ENCODE measurements at regions not wholly inside any gene's neighbourhood (a gene's known extent, or its start where the extent isn't known, plus 50 kb on each side); places are given as distances from the start of the nearest gene placed in this dataset.

DNA sequence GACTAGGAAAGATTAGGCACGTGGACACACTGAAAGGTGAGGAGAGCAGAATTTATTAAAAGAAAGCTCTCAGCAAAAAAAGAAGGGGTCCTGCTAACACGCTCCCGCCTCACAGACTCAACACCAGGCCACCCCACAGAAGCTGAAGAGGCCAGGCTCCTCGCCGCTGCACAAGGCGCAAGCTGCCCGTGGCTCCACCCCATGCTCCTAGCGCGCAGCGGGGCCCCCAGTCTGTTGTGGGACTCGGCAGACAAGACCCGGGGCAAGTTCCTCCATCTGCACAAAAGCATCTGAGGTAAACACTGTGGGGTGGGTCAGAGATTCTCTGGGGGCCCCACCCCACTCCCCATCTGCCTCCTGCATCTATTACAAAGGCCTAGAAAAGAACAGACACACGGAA is 1462.4 kb downstream of the EFNB2 start:
- no peak for DNase-seq

DNA sequence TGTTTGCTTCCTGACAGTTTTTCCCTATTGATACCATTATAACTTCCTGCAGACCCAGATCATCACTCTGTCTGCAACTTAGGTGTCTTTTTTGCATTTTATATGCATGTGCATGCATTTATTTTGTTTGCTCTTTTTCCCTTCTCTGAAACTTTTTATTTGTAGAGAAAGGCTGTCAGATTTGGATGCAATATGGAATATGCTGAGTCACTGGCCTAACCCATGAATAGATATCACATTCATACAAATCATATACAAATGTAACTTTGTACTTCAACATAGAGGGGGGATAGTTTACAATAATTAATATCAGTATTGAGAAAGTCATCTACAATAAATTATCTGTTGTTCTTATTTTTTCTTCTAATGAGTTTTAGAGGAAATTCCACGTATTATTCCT is 1465.0 kb downstream of the EFNB2 start:
- DNase-seq: peak; percentile 9 to 56

DNA sequence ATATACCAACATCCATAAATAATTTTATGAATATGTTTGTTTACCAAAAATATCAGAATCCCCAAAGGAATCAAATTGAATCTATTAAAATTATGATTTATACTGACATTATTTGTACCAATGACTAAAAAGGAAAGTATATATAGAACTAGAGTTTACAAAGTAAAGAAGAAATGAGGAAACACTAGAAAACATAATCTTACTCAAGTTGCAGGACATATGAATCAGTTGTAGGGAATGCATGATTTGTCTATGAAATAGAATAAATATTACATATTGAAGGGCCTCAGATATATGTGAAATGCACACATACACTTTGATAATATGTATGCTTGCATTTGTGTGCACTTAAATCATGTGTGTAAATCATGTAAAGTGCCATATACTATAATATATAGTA is 1466.4 kb downstream of the EFNB2 start:
- no peak for DNase-seq

DNA sequence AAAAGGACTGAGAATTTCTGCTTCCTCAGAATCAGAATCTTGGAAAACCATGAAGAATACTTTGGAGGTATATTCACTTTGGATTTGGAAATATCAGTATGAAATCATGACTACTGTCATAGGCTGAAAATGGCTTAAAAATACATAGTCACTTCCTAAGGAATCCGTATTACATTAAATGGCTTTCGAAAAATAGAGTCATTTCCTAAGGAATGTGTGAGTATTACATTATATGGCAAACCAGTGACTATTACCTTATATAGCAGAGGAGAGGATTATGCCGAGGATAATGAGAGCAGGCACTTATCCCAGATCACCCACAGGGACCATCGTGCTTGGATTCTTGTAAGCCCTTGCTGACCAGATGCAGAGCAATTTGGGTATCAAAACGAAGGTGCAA is 1471.8 kb downstream of the EFNB2 start:
- DNase-seq: no peak

DNA sequence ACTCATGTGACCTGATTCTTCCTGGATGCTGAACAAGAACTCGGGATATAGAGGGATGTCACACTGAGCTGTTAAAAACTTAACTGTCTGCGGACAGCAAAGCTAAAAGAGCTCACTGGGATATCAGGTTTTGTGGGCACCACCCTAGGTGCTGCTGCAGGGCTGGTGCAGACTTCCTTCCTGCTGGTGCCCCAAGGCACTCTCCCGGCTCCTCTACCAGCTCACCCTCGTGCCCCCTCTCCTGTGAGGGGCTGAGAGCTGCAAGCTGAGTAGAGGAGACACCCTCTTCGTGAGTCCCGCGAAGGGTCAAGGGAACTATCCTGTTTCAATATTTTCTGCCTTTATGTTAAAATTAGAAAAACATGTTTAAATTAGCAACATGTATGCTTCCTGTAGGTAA is 1475.7 kb downstream of the EFNB2 start:
- DNase-seq: no peak

DNA sequence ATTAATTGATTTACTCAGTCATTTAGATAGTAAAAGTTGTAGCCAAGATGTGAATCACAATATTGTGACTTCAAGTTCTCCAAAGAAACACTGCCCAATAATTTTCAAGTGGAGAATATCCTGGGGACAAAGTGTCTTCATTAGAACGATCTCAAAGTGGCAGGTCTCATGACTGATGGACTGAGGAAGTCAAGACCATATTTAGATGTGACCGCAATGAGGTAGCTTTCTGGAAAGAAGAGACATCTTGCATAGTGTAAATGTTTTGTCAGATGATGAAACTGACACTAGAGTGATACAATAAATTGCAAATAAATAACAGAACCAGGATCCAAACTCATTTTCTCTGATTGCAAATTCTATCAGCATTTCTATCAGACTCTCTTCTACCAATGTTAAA is 1476.9 kb downstream of the EFNB2 start:
- DNase-seq: no peak

DNA sequence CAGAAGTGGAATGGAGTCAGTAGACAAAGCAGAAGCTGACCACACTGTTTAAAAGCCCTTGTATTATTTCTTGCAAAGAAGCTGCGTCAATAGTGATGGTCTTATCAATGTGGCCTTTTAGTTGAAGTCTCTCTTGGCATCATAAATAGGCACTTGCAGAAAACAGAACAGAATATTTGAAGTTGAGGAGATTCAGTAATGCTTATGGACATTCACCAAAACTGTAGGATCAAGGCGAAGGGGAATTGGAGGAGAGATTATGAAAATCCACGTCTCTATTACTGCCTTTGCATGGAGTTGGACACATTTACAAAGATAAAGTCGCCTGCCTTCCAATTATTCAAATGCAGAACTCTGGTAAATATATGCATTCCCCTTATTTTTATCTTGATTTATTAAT is 1482.8 kb downstream of the EFNB2 start:
- no peak for DNase-seq

DNA sequence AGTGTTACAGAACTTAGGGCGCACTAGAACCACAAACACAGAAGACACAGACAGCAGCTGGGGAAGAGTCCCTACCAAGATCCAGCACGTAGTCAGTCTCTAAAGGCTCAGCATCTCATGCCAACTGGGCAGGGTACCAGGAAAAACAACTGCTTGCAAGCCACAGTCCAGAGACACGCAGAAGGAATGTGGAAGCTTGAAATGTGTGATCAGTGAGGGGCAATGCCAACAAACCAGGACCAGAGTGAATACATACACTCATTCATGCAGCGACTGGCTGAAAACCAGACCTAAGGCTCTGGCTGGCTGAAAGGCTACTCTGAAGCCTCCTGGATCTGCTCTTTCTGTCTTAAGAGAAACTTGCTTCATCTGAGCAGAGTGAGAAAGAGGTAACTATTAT is 1484.8 kb downstream of the EFNB2 start:
- no peak for DNase-seq

DNA sequence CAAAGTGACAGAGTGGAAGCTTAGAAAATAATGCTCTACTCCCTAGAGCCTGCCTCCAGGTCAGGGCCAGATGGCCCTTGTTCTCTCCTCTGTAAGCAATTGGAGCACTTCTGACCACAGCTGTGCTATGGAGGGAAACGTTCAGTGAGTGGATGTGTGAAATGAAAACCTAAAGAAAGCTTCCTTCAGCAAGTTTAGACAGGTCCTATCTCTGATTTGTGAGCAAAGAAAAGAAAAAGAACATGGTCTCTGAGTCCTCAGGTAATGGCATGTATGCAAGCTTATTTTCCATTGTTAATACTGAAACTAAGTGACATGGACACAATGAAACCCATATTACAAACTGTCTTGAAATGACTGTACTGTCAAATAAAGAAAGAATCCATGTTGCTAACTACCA is 1486.8 kb downstream of the EFNB2 start:
- no peak for DNase-seq

DNA sequence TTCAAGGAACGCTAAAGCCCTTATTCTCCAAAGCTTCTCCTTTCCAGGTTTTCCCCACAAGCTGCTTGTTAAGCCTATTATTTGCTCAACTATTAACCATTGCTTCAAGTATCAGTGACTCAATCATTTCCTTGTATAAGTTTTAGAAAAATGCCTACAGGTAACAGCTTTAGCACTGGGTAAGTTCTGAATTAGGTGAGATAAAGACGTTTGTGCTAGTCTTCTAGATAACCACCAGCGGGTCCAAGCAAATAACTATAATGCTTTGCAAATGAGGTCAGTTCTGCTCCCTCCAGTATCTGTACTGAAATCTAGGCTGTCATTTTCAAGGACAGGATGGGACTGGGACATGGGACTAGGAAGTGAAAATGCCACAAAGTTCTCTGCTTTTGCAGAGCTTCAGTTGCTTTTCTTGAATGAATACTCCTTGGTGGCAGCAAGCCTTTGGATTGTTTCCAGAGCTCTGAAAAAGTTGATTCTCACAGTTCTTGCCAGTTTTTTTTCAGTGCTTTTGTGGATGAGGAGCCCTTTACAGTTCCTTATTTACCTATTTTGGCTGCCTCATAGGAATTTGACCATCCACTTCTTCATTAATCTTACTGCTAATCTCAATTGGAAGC is 1487.7 kb downstream of the EFNB2 start:
- DNase-seq: no peak

DNA sequence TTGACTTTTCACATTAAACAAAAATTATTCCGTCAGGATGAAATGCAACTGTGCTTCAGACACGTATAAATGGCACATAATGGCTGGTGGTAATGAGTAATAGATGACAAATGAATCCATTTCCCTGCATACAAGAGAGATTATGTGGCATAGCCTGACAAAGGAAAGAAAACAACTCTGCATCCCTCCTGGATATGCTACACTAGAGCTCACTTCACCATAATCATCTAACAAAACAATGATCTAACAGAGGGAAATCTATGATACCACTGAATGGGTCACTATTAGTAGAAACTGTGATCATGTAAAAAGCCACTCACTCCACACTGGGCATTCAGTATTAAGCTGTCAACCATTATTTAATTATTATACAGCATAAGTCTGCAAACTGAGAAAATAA is 1498.4 kb downstream of the EFNB2 start:
- no peak for DNase-seq

DNA sequence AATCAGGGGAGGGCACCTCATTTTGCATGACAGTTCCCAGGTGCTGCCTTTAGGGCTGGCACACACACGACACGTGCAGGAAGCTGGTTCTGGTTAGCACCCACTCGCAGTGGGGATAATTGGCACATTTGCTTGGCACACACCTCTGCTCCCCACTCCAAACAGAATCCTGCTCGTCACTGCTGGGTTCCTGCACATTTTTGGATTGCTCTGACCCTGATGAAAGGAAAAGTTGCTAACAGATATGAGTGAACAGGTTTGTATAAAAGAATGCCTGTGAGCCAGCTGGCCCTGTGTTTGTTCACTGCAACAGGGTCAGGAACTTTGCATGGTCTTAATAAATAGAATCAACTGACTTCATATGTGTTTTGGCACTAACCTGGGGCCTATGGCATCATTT is 1500.4 kb downstream of the EFNB2 start:
- peak; percentile 96 to 97 for DNase-seq

DNA sequence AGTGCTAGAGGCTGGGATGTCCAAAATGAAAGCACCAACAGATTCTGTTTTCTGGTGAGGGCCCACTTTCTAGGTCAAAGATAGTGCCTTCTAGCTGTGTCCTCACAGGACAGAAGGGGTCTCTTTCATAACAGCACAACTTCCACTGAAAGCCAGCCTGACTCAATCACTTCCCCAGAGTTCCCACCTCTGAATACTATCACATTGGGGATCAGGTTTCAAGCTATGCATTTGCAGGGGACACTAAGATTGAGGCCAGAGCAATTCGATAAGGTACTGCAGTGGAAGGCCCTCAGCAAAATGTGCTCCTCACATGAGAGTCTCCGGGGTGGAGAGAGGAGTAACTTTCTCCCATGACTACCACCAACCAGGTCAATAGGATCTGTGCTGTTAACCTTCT is 1501.5 kb downstream of the EFNB2 start:
- peak in 1 of 2 experiments; percentile 51 for DNase-seq

DNA sequence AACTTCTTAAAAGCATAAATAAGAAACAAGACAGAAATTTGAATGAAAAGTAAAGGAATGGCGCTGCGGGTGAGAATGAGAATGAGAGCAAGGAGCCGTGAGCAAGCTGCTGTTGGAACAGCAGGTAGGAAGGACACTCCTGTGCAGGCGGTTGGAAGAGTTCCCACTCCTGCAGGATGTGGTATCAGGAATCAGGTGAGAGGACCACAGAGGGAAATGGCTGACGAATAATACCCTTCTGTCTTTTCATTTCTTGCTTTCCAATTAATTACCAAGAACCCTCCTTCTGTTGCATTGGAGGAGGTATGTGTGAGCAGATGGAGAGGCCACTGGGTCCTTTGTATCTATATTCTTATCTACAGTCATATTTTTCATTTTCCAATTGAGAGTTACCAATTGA is 1504.2 kb downstream of the EFNB2 start:
- DNase-seq: no peak

DNA sequence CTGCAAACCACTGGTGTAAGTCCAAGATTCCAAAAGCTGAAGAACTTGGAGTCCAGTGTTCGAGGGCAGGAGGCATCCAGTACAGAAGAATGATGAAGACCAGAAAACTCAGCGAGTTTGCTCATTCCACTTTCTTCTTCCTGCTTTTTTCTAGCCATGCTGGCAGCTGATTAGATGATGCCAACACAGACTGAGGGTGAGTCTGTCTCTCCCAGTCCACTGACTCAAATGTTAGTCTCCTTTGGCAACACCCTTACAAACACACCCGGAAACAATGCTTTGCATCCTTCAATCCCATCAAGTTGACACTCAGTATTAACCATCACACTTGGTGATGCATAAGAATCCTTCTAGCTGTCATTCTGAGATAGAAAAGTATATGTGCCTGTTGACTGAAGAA is 1504.6 kb downstream of the EFNB2 start:
- DNase-seq: no peak

DNA sequence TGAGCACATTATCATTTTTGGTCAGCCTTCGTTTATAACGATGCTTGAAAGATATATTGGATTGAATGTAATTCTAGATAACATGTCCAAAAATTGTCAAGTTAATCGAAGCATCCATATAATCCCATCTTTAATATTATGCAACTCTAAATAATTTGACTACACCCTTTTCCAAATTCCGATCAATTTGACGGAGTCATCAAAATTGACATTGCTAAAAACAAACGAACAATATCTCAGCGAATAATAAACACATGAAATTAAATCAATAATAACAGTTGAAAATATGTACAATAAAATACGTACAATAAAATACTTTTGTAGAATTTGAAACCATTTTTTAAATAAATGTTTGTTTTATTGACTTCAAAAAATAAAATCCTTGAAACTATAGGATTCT is 1516.4 kb downstream of the EFNB2 start:
- DNase-seq: no peak

DNA sequence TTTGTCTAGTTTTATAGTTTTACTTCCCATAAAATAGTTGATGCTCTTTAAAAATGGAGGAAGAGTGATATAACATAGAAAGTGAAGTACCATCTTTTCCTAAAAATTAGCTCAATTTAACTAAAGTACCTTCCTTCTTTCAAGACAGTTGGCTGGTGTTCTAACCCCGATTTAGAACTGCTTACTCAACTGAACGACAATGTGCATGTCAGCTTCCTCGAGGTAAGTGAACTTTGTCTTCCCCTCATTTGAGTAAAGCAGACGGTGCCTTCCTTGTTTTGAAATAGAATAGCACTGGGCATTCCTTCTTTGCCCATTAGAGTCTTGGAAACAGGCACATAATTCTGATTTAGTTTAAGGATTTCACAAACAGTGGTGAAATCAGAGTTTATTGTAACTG is 1519.2 kb downstream of the EFNB2 start:
- no peak for DNase-seq

DNA sequence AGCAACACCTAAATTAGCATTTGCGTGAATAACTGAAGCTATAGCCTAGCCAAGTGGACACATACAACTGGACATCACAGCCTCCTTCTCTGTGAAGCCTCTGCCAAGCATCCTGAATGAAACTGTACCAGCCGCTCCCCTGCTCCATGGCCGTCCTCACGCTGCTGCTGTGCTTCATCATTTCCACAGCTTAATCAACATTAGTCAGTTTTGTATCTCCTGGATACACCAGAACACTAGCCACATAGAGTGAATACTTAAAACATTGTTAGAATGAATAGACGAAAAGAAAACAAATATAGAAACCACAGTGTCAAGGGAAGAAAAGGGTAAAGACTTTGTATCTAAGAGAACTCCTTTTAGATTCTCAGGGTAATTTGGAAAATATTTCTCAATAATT is 1526.9 kb downstream of the EFNB2 start:
- no peak for DNase-seq

DNA sequence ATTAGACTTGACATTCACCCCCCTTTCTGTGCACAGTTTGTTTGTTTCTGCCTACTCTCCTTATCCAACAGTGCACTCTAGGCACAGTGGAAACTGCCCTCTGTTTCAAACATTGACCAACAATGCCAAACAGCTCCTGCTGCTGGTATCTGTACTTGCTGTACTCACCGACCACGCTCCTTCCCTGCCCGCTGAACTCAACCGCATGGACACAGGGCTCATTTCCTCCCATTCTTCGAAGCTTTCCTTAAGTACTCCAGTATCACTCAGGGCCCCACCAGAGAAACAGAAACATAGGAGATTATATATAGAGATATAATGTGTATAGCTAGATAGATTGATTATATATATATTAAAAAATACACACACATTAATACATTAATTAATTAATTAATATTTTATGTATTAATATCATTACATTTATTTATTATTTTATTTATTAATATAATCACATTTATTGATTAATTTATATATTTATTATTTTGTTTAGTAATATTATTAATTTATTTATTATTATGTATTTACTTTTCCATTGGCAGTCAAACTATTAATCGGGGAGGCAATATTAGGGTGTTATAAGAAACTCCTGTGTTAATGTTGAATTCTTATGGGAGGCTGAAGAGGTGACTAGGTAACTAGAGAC is 1528.2 kb downstream of the EFNB2 start:
- no peak for DNase-seq

DNA sequence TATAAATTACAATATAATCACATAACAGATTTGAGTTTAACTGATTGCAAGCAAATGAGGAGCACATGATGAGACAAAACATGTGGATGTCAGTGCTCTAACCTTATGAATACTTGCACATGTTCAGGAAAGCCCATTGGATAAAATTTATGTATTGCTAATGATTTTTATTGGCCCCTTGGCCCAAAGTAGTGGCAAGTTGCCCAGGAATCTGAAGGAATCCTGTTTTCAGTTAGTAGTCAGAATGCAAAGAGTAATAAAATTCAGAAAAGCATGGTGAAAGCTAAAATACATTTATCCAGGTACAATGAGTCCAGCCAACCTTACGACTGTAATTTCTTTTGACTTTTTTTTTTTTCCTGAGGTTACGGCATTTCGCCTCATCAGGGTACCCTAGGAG is 1539.4 kb downstream of the EFNB2 start:
- DNase-seq: no peak

DNA sequence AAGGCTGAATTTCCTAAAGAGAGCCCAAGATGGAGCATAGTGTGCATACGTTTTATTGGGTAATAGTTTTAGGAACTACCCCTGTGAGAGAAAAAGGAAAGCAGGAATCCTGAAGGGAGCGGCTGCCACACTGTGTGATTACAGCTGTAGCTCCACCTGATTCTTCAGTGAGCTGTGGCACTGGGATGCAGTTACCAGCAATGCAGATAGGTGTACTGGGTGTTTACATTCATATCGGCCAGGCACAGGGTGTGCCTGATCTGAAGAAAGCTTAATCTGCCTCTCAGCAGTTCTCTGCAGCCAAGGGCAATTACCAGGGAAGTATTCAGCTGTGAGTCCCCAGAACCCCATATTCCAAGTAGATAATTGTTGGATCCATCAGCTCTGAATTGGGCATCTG is 1541.8 kb downstream of the EFNB2 start:
- DNase-seq: no peak

DNA sequence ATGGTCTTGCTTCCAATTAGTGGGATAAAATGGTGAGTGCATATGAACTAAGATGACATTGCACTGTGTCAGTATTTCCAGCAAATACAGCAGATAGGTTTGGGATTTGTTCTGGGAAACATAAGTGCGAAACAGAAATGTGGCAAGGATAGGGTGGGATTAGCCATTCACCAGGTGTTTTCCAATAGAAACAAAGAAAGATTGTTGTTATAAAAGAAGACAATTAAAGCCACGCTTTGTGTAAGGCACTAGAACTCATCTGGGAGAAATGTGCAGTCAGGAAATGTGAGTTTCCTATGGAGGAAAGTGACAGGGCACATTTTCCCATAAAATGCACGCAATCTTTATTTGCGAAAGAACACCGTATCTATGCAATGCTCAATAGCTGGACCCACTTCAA is 1547.8 kb downstream of the EFNB2 start:
- no peak for DNase-seq

DNA sequence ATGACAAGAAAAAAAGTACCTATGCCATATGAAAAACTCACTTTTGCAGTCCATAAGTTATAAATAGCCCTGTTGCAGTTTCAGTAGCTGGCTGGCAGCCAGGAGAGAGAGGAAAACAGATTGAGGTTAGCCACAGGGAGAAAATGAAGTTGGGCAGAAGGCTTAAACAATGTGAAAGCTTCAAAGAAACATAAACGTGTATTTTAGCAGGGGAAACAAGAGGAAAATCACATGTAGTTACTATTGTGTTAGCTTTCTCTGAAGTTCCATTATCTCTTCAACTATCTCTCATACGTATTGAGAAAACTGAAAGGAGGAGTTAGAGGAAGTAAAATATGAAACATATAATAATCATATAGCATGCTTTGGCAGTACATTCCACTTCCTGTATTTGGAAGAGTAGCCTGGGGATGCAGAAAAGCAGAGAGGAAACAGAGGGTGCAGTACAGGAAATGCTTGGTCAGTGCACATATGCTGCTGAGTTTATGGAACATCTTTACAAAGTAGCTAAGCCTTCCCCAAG is 1551.1 kb downstream of the EFNB2 start:
- DNase-seq: no peak

DNA sequence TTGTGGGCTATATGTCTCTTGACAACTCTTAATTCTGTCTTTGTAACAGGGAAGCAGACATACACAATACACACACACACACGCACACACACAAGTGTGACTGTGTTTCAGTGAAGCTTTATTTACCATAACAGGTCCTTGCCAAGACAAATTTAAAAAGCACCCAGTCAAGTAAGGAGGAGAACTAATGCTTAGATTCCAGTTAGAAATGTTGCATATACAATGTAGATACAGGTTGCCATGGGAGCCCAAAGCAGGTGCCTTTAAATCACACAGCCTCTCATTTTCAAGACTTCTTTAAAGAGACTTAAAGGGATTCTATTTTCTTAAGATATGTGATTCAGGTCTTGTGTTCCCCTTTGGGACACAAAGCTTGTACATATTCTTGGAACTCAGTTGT is 1551.9 kb downstream of the EFNB2 start:
- no peak for DNase-seq

DNA sequence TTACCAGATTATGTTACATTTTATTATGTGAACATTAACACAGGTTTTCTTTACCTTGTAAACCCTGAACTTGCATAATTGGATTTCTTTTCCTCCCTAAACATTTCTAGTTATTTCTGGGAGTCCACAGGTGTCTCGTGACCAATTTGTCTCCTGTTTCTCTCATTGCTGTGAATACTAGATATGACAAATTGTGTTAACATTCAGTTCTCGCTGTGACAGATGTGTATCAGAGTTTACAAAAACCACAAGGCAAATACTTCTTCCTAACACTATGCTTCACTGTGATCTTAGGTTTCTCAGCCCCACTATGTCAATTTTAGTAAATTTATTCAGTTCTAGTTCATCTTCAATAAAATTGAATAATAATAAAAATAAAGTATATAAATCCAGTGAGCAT is 1554.9 kb downstream of the EFNB2 start:
- no peak for DNase-seq
